Activated naive CD4-positive, alpha-beta T cell treated with anti-CD3 and anti-CD28 coated beads for 36 hours (primary cell): ENCODE measurements at regions not wholly inside any gene's neighbourhood (a gene's known extent, or its start where the extent isn't known, plus 50 kb on each side); places are given as distances from the start of the nearest gene placed in this dataset.

ENCODE experiments used
- CTCF ChIA-PET: fragments of 350-600 bp; sonication (Branson Sonifier 250); formaldehyde crosslinking; loops from one replicate; lab custom pipeline; 2021; ENCODE audit warnings: antibody characterized with exemption; lab: Charles Lee
- DNase-seq: peaks from one replicate; pipeline ENCODE4 v3.0.0-alpha.2; 2020
- H3K27ac Mint-ChIP-seq: one replicate; pipeline ENCODE4 v1.8.0; 2021; ENCODE audit warnings: mild to moderate bottlenecking, mixed read lengths
- H3K27me3 Mint-ChIP-seq: one replicate; pipeline ENCODE4 v1.8.0; 2021; ENCODE audit warnings: low read depth, mixed read lengths
- H3K36me3 Mint-ChIP-seq: one replicate; pipeline ENCODE4 v1.8.0; 2021; ENCODE audit warnings: low read depth, mixed read lengths
- H3K4me1 Mint-ChIP-seq: one replicate; pipeline ENCODE4 v1.8.0; 2021; ENCODE audit warnings: low read depth, mixed read lengths
- H3K4me3 Mint-ChIP-seq: one replicate; pipeline ENCODE4 v1.8.0; 2021; ENCODE audit warnings: mild to moderate bottlenecking, moderate library complexity, mixed read lengths
- H3K9me3 Mint-ChIP-seq: one replicate; pipeline ENCODE4 v1.8.0; 2021; ENCODE audit warnings: mixed read lengths
- intact Hi-C: fragments of 100-400 bp; cut with micrococcal nuclease; formaldehyde crosslinking; loops from one replicate; pipeline ENCODE4 v1.15.1; 2023

- no peak for DNase-seq
- H3K4me3 Mint-ChIP-seq = no peak overlapping the region
- no peaks in the 10 kb centered on the region for H3K4me1 Mint-ChIP-seq
- CTCF ChIA-PET = no interaction called here
- H3K27me3 Mint-ChIP-seq = peaks cover 2% of the 10 kb centered on the region
- no peaks in the 10 kb centered on the region for H3K36me3 Mint-ChIP-seq
- H3K9me3 Mint-ChIP-seq = no peaks in the 10 kb centered on the region
- intact Hi-C loops = loop anchor here (5.0 kb wide), 1 partner anchor 442 kb away; no protein-coding TSS in a partner anchor
- H3K27ac Mint-ChIP-seq = no peak overlapping the region
Measured at GRCh38 chr9:90985631-90986030, 184.0 kb downstream of the SYK start.

- Mint-ChIP-seq H3K9me3 (no peaks in the 10 kb centered on the region), H3K27me3 (peaks cover 3% of the 10 kb centered on the region), H3K27ac (no peak overlapping the region), H3K4me3 (no peak overlapping the region), H3K36me3 (no peaks in the 10 kb centered on the region), H3K4me1 (no peaks in the 10 kb centered on the region)
- intact Hi-C loops = loop anchor here (5.0 kb wide), 1 partner anchor 441 kb away; no protein-coding TSS in a partner anchor
- no peak for DNase-seq
- CTCF ChIA-PET = no interaction called here
Measured at GRCh38 chr9:90986161-90986560, 184.5 kb downstream of the SYK start.

GRCh38 chr9:90987566-90987965 lies 185.9 kb downstream of the SYK start:
- CTCF ChIA-PET = no interaction called here

GRCh38 chr9:90988318-90988717 lies 186.7 kb downstream of the SYK start:
- CTCF ChIA-PET = no interaction called here
- no peaks in the 10 kb centered on the region for H3K9me3 Mint-ChIP-seq
- no peaks in the 10 kb centered on the region for H3K4me1 Mint-ChIP-seq
- no peak overlapping the region for H3K27ac Mint-ChIP-seq
- H3K27me3 Mint-ChIP-seq = peaks cover 5% of the 10 kb centered on the region
- H3K36me3 Mint-ChIP-seq = no peaks in the 10 kb centered on the region
- intact Hi-C loops = loop anchor here (5.0 kb wide), 1 partner anchor 439 kb away; no protein-coding TSS in a partner anchor
- H3K4me3 Mint-ChIP-seq = no peak overlapping the region
- DNase-seq = no peak

More at GRCh38 chr9:90987566-90987965, 185.9 kb downstream of the SYK start:
- H3K9me3 Mint-ChIP-seq = no peaks in the 10 kb centered on the region
- H3K4me3 Mint-ChIP-seq = no peak overlapping the region
- H3K4me1 Mint-ChIP-seq = no peaks in the 10 kb centered on the region
- no peak overlapping the region for H3K27ac Mint-ChIP-seq
- intact Hi-C loops = loop anchor here (5.0 kb wide), 1 partner anchor 440 kb away; no protein-coding TSS in a partner anchor
- DNase-seq = no peak
- H3K36me3 Mint-ChIP-seq = no peaks in the 10 kb centered on the region
- peaks cover 5% of the 10 kb centered on the region for H3K27me3 Mint-ChIP-seq

- H3K27me3 Mint-ChIP-seq = peaks cover 5% of the 10 kb centered on the region
- H3K36me3 Mint-ChIP-seq = no peaks in the 10 kb centered on the region
- H3K4me1 Mint-ChIP-seq = no peaks in the 10 kb centered on the region
- DNase-seq = no peak
- CTCF ChIA-PET = no interaction called here
- H3K27ac Mint-ChIP-seq = no peak overlapping the region
- no peaks in the 10 kb centered on the region for H3K9me3 Mint-ChIP-seq
- H3K4me3 Mint-ChIP-seq = no peak overlapping the region
- intact Hi-C loops = no loop called here
Measured at GRCh38 chr9:90991953-90992352, 190.3 kb downstream of the SYK start.

- Mint-ChIP-seq H3K27ac (no peak overlapping the region), H3K9me3 (no peaks in the 10 kb centered on the region), H3K4me3 (no peak overlapping the region), H3K27me3 (peaks cover 5% of the 10 kb centered on the region), H3K4me1 (peaks cover 2% of the 10 kb centered on the region), H3K36me3 (no peaks in the 10 kb centered on the region)
- intact Hi-C loops = no loop called here
- CTCF ChIA-PET = no interaction called here
- no peak for DNase-seq
Measured at GRCh38 chr9:90995516-90995915, 193.9 kb downstream of the SYK start.

GRCh38 chr9:90996154-90997065 lies 194.8 kb downstream of the SYK start:
- Mint-ChIP-seq H3K36me3 (no peaks in the 10 kb centered on the region), H3K9me3 (no peaks in the 10 kb centered on the region), H3K4me1 (peaks cover 9% of the 10 kb centered on the region), H3K27ac (no peak overlapping the region), H3K4me3 (no peak overlapping the region), H3K27me3 (peaks cover 2% of the 10 kb centered on the region)
- CTCF ChIA-PET = no interaction called here
- no peak for DNase-seq
- intact Hi-C loops = no loop called here

- Mint-ChIP-seq H3K9me3 (no peaks in the 10 kb centered on the region), H3K27ac (no peak overlapping the region)
- CTCF ChIA-PET = interaction anchor here (1.0 kb wide), 1 partner anchor 83 kb away, joined by 3 read pairs; no protein-coding TSS in a partner anchor
Measured at GRCh38 chr9:90998573-90998972, 197.0 kb downstream of the SYK start.

GRCh38 chr9:90999425-91000397 lies 198.1 kb downstream of the SYK start:
- DNase-seq = no peak
- Mint-ChIP-seq H3K4me1 (peaks cover 11% of the 10 kb centered on the region), H3K27ac (no peak overlapping the region), H3K4me3 (no peak overlapping the region), H3K36me3 (no peaks in the 10 kb centered on the region), H3K27me3 (no peaks in the 10 kb centered on the region), H3K9me3 (no peaks in the 10 kb centered on the region)
- CTCF ChIA-PET = no interaction called here
- intact Hi-C loops = no loop called here

More at GRCh38 chr9:90998573-90998972, 197.0 kb downstream of the SYK start:
- no peak overlapping the region for H3K4me3 Mint-ChIP-seq
- intact Hi-C loops = no loop called here
- DNase-seq = no peak
- H3K36me3 Mint-ChIP-seq = no peaks in the 10 kb centered on the region
- H3K4me1 Mint-ChIP-seq = peaks cover 11% of the 10 kb centered on the region
- peaks cover 2% of the 10 kb centered on the region for H3K27me3 Mint-ChIP-seq

- intact Hi-C loops = no loop called here
- Mint-ChIP-seq H3K9me3 (no peaks in the 10 kb centered on the region), H3K27ac (no peak overlapping the region), H3K4me3 (no peak overlapping the region), H3K27me3 (no peaks in the 10 kb centered on the region), H3K4me1 (peaks cover 11% of the 10 kb centered on the region), H3K36me3 (no peaks in the 10 kb centered on the region)
- DNase-seq = peak; percentile 18
- CTCF ChIA-PET = no interaction called here
Measured at GRCh38 chr9:91001146-91001611, 199.6 kb downstream of the SYK start.

GRCh38 chr9:91004484-91004883 lies 202.9 kb downstream of the SYK start:
- Mint-ChIP-seq H3K27ac (no peak overlapping the region), H3K4me3 (no peak overlapping the region), H3K4me1 (peaks cover 11% of the 10 kb centered on the region), H3K9me3 (no peaks in the 10 kb centered on the region), H3K27me3 (no peaks in the 10 kb centered on the region), H3K36me3 (no peaks in the 10 kb centered on the region)
- CTCF ChIA-PET = no interaction called here
- no peak for DNase-seq
- intact Hi-C loops = no loop called here

- Mint-ChIP-seq H3K27ac (no peak overlapping the region), H3K36me3 (no peaks in the 10 kb centered on the region), H3K9me3 (no peaks in the 10 kb centered on the region), H3K4me1 (peaks cover 11% of the 10 kb centered on the region), H3K4me3 (no peak overlapping the region), H3K27me3 (no peaks in the 10 kb centered on the region)
- CTCF ChIA-PET = no interaction called here
- intact Hi-C loops = no loop called here
- DNase-seq = no peak
Measured at GRCh38 chr9:91004992-91005391, 203.4 kb downstream of the SYK start.
